ENCODE measurements at regions not wholly inside any gene's neighbourhood (a gene's known extent, or its start where the extent isn't known, plus 50 kb on each side); places are given as distances from the start of the nearest gene placed in this dataset.

GRCh38 chr5:30063503-30063902, 1130.0 kb upstream of the CDH6 start:
- peaks cover 19% of the 10 kb centered on the region for H3K9me3 ChIP-seq (replicated peaks)
- intact Hi-C loops (cut with micrococcal nuclease), result no loop called here
- no peak for TF ChIP-seq CTCF (IDR thresholded peaks at IDR 0.05; ENCODE audit: borderline replicate concordance)
- H3K27ac ChIP-seq (replicated peaks), result no peak overlapping the region
- DNase-seq, result no peak
- H3K36me3 ChIP-seq, result no peaks in the 10 kb centered on the region
- no peaks in the 10 kb centered on the region for H3K4me1 ChIP-seq
- no peaks in the 10 kb centered on the region for H3K27me3 ChIP-seq (ENCODE audit: low read depth)
- no peak overlapping the region for H3K4me3 ChIP-seq

- H3K27ac ChIP-seq (replicated peaks), result no peak overlapping the region
- H3K36me3 ChIP-seq, result no peaks in the 10 kb centered on the region
- H3K4me3 ChIP-seq, result no peak overlapping the region
- no peaks in the 10 kb centered on the region for H3K4me1 ChIP-seq
- no peaks in the 10 kb centered on the region for H3K27me3 ChIP-seq (ENCODE audit: low read depth)
- intact Hi-C loops (cut with micrococcal nuclease), result no loop called here
- peaks cover 4% of the 10 kb centered on the region for H3K9me3 ChIP-seq (replicated peaks)
- no peak for DNase-seq
- TF ChIP-seq CTCF (IDR thresholded peaks at IDR 0.05; ENCODE audit: borderline replicate concordance), result no peak
Measured at GRCh38 chr5:30051976-30052375, 1141.5 kb upstream of the CDH6 start.

GRCh38 chr5:30050056-30050815, 1143.2 kb upstream of the CDH6 start:
- Histone ChIP-seq H3K27me3 (ENCODE audit: low read depth) (no peaks in the 10 kb centered on the region), H3K27ac (replicated peaks) (no peak overlapping the region), H3K36me3 (no peaks in the 10 kb centered on the region), H3K4me3 (no peak overlapping the region), H3K4me1 (no peaks in the 10 kb centered on the region), H3K9me3 (replicated peaks) (no peaks in the 10 kb centered on the region)
- no peak for TF ChIP-seq CTCF (IDR thresholded peaks at IDR 0.05; ENCODE audit: borderline replicate concordance)
- intact Hi-C loops (cut with micrococcal nuclease), result no loop called here
- DNase-seq, result no peak

- TF ChIP-seq CTCF (IDR thresholded peaks at IDR 0.05; ENCODE audit: borderline replicate concordance), result no peak
- H3K36me3 ChIP-seq, result no peaks in the 10 kb centered on the region
- no peaks in the 10 kb centered on the region for H3K4me1 ChIP-seq
- no peak for DNase-seq
- intact Hi-C loops (cut with micrococcal nuclease), result no loop called here
- H3K27ac ChIP-seq (replicated peaks), result no peak overlapping the region
- no peaks in the 10 kb centered on the region for H3K9me3 ChIP-seq (replicated peaks)
- H3K4me3 ChIP-seq, result no peak overlapping the region
- no peaks in the 10 kb centered on the region for H3K27me3 ChIP-seq (ENCODE audit: low read depth)
Measured at GRCh38 chr5:30042677-30043076, 1150.8 kb upstream of the CDH6 start.

GRCh38 chr5:30041831-30042385, 1151.6 kb upstream of the CDH6 start:
- Histone ChIP-seq H3K9me3 (replicated peaks) (no peaks in the 10 kb centered on the region), H3K4me1 (no peaks in the 10 kb centered on the region), H3K27me3 (ENCODE audit: low read depth) (no peaks in the 10 kb centered on the region), H3K27ac (replicated peaks) (no peak overlapping the region), H3K36me3 (no peaks in the 10 kb centered on the region), H3K4me3 (no peak overlapping the region)
- TF ChIP-seq CTCF (IDR thresholded peaks at IDR 0.05; ENCODE audit: borderline replicate concordance), result no peak
- intact Hi-C loops (cut with micrococcal nuclease), result no loop called here
- DNase-seq, result no peak

Data from left ventricle myocardium inferior (tissue), 1 donor.